Transverse colon (tissue), 1 donor: ENCODE measurements at regions not wholly inside any gene's neighbourhood (a gene's known extent, or its start where the extent isn't known, plus 50 kb on each side); places are given as distances from the start of the nearest gene placed in this dataset.

Experiments
- EP300 ChIP-seq: sonication (generic); formaldehyde crosslinking; IDR thresholded peaks from one replicate; pipeline ENCODE4 v1.6.1; 2017; ENCODE audit warnings: antibody characterized with exemption, low read depth
- POLR2A ChIP-seq: fragments of 450-650 bp; IDR thresholded peaks from one replicate; pipeline ENCODE4 v1.6.1; 2016; ENCODE audit warnings: antibody characterized with exemption, mild to moderate bottlenecking, moderate library complexity

- no peak for TF ChIP-seq POLR2A
- no peak for TF ChIP-seq EP300
Observed at GRCh38 chr2:145226901-145227300, 707.0 kb upstream of the ZEB2 start.
